Neural cell (in vitro differentiated cells): ENCODE measurements at regions not wholly inside any gene's neighbourhood (a gene's known extent, or its start where the extent isn't known, plus 50 kb on each side); places are given as distances from the start of the nearest gene placed in this dataset.

Source experiments
- H2AFZ ChIP-seq: fragments of 200-600, 300-800 bp; sonication (generic), shearing (Covaris generic); 2 replicates; pipeline ENCODE4 v1.6.0; 2014; ENCODE audit warnings: low read depth, mild to moderate bottlenecking, antibody characterized with exemption, low read length, moderate library complexity
- H3F3A ChIP-seq: fragments of 200-600 bp; shearing (Covaris generic); 2 replicates; pipeline ENCODE4 v1.6.1; 2016; ENCODE audit warnings: mild to moderate bottlenecking, moderate library complexity, mixed read lengths, antibody characterized with exemption, low read length; ENCODE audit not compliant: insufficient read depth, poor library complexity, severe bottlenecking
- H3K27ac ChIP-seq: fragments of 200-600, 300-800 bp; sonication (generic), shearing (Covaris generic); 2 replicates; pipeline ENCODE4 v1.5.1; 2014; ENCODE audit warnings: mild to moderate bottlenecking, low read length, moderate library complexity
- H3K27me3 ChIP-seq: fragments of 300-800, 200-600 bp; sonication (generic), shearing (Covaris generic); 2 replicates; pipeline ENCODE4 v1.6.0; 2014; ENCODE audit warnings: mild to moderate bottlenecking, low read depth, low read length, moderate library complexity; ENCODE audit not compliant: insufficient read depth
- H3K36me3 ChIP-seq: fragments of 300-800, 200-600 bp; sonication (generic), shearing (Covaris generic); 2 replicates; pipeline ENCODE4 v1.5.1; 2014; ENCODE audit warnings: mild to moderate bottlenecking, antibody characterized with exemption, low read length, moderate library complexity; ENCODE audit not compliant: insufficient read depth
- H3K4me2 ChIP-seq: fragments of 300-800, 200-600 bp; sonication (generic), shearing (Covaris generic); 2 replicates; pipeline ENCODE4 v1.6.0; 2014; ENCODE audit warnings: mild to moderate bottlenecking, low read length
- H3K4me3 ChIP-seq: fragments of 300-800, 200-600 bp; sonication (generic), shearing (Covaris generic); 2 replicates; pipeline ENCODE4 v1.5.1; 2014; ENCODE audit warnings: mild to moderate bottlenecking, low read length, moderate library complexity
- H3K79me2 ChIP-seq: fragments of 200-600 bp; shearing (Covaris generic); replicated peaks from 2 replicates; pipeline ENCODE4 v1.6.0; 2014; ENCODE audit warnings: mild to moderate bottlenecking, low read length, moderate library complexity; ENCODE audit not compliant: insufficient read depth
- H3K9ac ChIP-seq: fragments of 300-800, 200-600 bp; sonication (generic), shearing (Covaris generic); 2 replicates; pipeline ENCODE4 v1.6.1; 2016; ENCODE audit warnings: mild to moderate bottlenecking, low read length, mixed read lengths
- H3K9me2 ChIP-seq: fragments of 200-600 bp; shearing (Covaris generic); 2 replicates; pipeline ENCODE4 v1.6.1; 2016; ENCODE audit warnings: mild to moderate bottlenecking, low read length, mixed read lengths; ENCODE audit not compliant: insufficient read depth
- H3K9me3 ChIP-seq: fragments of 200-600, 300-800 bp; sonication (generic), shearing (Covaris generic); 2 replicates; pipeline ENCODE4 v1.6.1; 2016; ENCODE audit warnings: mild to moderate bottlenecking, mixed run types, low read length, moderate library complexity, mixed read lengths
- H4K20me1 ChIP-seq: fragments of 200-600 bp; shearing (Covaris generic); 2 replicates; pipeline ENCODE4 v1.6.1; 2016; ENCODE audit warnings: mild to moderate bottlenecking, mixed run types; ENCODE audit not compliant: insufficient read depth
- EP300 ChIP-seq: fragments of 450-650 bp; conservative IDR thresholded peaks from 2 replicates; pipeline ENCODE4 v1.6.1; 2014; ENCODE audit warnings: antibody characterized with exemption, mild to moderate bottlenecking, moderate library complexity; ENCODE audit not compliant: poor library complexity, severe bottlenecking
- EZH2 ChIP-seq: fragments of 200-600, 300-800 bp; shearing (Covaris generic), sonication (generic); IDR thresholded peaks from 2 replicates; pipeline ENCODE4 v1.6.1; 2014; ENCODE audit warnings: antibody characterized with exemption, low read length, borderline replicate concordance, mild to moderate bottlenecking; ENCODE audit not compliant: insufficient read depth, poor library complexity, severe bottlenecking
- MXI1 ChIP-seq: fragments of 450-650 bp; conservative IDR thresholded peaks from 2 replicates; pipeline ENCODE4 v1.6.1; 2014; ENCODE audit warnings: antibody characterized with exemption, mild to moderate bottlenecking; ENCODE audit not compliant: poor library complexity, severe bottlenecking
- POLR2AphosphoS5 ChIP-seq: IDR thresholded peaks from 2 replicates; pipeline ENCODE4 v1.6.1; 2012
- RAD21 ChIP-seq: fragments of 450-650 bp; conservative IDR thresholded peaks from 2 replicates; pipeline ENCODE4 v1.6.1; 2014; ENCODE audit warnings: antibody characterized with exemption, mild to moderate bottlenecking, moderate library complexity
- SMC3 ChIP-seq: fragments of 450-650 bp; conservative IDR thresholded peaks from 2 replicates; pipeline ENCODE4 v1.6.1; 2014; ENCODE audit warnings: antibody characterized with exemption, mild to moderate bottlenecking, moderate library complexity; ENCODE audit not compliant: poor library complexity
- TAF1 ChIP-seq: IDR thresholded peaks from 2 replicates; pipeline ENCODE4 v1.6.1; 2012; ENCODE audit warnings: low read depth
- TF ChIP-seq, protein P1 (sequence below): fragments of 450-650 bp; IDR thresholded peaks from 2 replicates; pipeline ENCODE4 v1.5.1; 2014; ENCODE audit warnings: antibody characterized with exemption, mild to moderate bottlenecking, moderate library complexity; ENCODE audit not compliant: poor library complexity, severe bottlenecking
- TF ChIP-seq, protein P2 (sequence below): IDR thresholded peaks from 2 replicates; pipeline ENCODE4 v1.6.1; 2012; ENCODE audit warnings: borderline replicate concordance

DNA sequence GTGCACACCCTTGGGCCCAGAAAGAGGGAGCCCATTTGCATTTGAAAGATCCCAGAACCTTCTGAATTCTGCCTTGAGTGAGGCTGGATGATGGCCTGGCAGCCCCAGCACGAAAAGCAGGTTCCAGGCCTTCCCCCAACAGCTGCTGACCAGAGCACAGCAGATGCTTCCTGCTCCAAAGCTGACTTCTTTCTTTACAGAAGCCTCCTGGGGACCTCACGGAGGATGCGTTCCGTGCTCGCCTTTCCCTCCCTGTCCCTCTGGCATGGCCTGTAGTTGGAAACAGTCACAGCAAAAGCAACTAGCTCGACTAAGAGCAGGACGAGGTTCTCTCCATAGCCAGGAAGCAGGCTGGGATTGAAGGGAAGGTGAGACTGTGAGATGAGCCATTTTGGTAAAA, 107.7 kb upstream of the B3GAT1 start:
- no peaks in the 10 kb centered on the region for H3K27me3 ChIP-seq
- no peak overlapping the region for H2AFZ ChIP-seq
- no peak overlapping the region for H3K9ac ChIP-seq
- no peaks in the 10 kb centered on the region for H3K9me3 ChIP-seq
- H3K4me3 ChIP-seq = no peak overlapping the region
- no peaks in the 10 kb centered on the region for H4K20me1 ChIP-seq
- no peak overlapping the region for H3K27ac ChIP-seq
- TF ChIP-seq MXI1 = no peak
- TF ChIP-seq RAD21 = no peak
- TF ChIP-seq EP300 = no peak
- no peaks in the 10 kb centered on the region for H3K36me3 ChIP-seq
- no peaks in the 10 kb centered on the region for H3K79me2 ChIP-seq
- no peaks in the 10 kb centered on the region for H3F3A ChIP-seq
- no peaks in the 10 kb centered on the region for H3K9me2 ChIP-seq
- no peak overlapping the region for H3K4me2 ChIP-seq

DNA sequence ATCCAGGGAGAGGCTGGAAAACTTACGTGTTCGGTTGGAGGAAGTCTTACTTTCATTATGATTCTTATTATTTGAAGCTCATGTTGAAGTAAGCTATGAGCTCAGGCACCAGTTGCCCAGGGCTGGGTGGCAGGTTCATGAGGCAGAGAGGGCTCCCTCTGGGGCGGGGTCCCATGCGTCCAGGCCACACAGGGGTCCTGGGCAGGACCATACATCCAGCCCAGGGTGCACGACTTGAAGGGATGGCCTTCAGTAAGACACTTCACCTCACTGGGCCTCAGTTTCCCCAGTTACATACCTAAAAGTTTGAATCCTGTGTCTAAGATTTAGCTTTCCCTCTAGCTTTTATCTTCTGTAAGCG, 107.3 kb upstream of the B3GAT1 start:
- TF ChIP-seq EZH2 = no peak
- TF ChIP-seq, protein P1, sequence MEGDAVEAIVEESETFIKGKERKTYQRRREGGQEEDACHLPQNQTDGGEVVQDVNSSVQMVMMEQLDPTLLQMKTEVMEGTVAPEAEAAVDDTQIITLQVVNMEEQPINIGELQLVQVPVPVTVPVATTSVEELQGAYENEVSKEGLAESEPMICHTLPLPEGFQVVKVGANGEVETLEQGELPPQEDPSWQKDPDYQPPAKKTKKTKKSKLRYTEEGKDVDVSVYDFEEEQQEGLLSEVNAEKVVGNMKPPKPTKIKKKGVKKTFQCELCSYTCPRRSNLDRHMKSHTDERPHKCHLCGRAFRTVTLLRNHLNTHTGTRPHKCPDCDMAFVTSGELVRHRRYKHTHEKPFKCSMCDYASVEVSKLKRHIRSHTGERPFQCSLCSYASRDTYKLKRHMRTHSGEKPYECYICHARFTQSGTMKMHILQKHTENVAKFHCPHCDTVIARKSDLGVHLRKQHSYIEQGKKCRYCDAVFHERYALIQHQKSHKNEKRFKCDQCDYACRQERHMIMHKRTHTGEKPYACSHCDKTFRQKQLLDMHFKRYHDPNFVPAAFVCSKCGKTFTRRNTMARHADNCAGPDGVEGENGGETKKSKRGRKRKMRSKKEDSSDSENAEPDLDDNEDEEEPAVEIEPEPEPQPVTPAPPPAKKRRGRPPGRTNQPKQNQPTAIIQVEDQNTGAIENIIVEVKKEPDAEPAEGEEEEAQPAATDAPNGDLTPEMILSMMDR = no peak
- TF ChIP-seq, protein P2, sequence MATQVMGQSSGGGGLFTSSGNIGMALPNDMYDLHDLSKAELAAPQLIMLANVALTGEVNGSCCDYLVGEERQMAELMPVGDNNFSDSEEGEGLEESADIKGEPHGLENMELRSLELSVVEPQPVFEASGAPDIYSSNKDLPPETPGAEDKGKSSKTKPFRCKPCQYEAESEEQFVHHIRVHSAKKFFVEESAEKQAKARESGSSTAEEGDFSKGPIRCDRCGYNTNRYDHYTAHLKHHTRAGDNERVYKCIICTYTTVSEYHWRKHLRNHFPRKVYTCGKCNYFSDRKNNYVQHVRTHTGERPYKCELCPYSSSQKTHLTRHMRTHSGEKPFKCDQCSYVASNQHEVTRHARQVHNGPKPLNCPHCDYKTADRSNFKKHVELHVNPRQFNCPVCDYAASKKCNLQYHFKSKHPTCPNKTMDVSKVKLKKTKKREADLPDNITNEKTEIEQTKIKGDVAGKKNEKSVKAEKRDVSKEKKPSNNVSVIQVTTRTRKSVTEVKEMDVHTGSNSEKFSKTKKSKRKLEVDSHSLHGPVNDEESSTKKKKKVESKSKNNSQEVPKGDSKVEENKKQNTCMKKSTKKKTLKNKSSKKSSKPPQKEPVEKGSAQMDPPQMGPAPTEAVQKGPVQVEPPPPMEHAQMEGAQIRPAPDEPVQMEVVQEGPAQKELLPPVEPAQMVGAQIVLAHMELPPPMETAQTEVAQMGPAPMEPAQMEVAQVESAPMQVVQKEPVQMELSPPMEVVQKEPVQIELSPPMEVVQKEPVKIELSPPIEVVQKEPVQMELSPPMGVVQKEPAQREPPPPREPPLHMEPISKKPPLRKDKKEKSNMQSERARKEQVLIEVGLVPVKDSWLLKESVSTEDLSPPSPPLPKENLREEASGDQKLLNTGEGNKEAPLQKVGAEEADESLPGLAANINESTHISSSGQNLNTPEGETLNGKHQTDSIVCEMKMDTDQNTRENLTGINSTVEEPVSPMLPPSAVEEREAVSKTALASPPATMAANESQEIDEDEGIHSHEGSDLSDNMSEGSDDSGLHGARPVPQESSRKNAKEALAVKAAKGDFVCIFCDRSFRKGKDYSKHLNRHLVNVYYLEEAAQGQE = no peak
- TF ChIP-seq POLR2AphosphoS5 = no peak
- TF ChIP-seq SMC3 = no peak
- no peak for TF ChIP-seq RAD21
- TF ChIP-seq TAF1 = no peak
- H3F3A ChIP-seq = no peaks in the 10 kb centered on the region
- no peaks in the 10 kb centered on the region for H3K9me3 ChIP-seq
- H3K4me2 ChIP-seq = no peak overlapping the region
- H4K20me1 ChIP-seq = no peaks in the 10 kb centered on the region
- no peak overlapping the region for H3K4me3 ChIP-seq
- no peaks in the 10 kb centered on the region for H3K9me2 ChIP-seq
- H3K9ac ChIP-seq = no peak overlapping the region
- no peaks in the 10 kb centered on the region for H3K36me3 ChIP-seq
- H3K27ac ChIP-seq = no peak overlapping the region
- H2AFZ ChIP-seq = no peak overlapping the region
- H3K27me3 ChIP-seq = no peaks in the 10 kb centered on the region
- no peaks in the 10 kb centered on the region for H3K79me2 ChIP-seq

DNA sequence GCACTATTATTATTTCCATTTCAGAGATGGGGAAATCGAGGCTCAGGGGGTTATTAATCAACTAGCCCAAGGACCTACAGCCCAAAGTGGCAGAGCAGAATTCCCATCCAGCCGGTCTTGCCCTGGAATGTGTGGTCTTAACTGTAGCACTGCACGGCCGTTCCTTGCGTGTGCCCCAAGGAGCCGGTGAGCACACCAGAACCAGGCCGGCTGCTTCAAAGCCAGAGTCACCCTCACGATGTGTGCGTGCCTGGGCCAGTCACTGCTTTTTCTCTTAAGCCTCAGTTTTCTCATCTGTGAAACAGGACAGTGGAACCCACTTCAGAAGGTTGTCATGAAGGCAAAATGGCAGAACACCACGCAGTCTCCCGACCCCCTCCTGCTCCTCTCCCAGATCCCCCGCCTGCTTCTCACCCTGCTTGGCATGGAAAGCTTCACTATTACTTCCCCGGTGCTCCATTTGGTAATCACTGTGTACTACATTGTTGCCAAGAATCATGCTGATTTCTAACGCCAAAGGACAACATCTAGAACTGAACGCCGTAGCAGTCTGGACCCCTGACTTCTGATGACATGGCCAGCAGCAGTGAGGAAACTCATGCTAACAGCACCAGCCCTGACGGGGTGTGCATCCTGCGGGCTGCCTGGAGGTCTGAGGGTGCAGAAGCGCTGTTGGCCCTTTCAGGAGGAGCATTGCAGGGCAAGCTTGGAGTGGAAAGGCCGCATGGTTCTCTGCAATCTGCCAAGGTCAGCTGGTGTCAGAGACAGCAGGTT, 106.8 kb upstream of the B3GAT1 start:
- H3K9me3 ChIP-seq = no peaks in the 10 kb centered on the region
- no peak overlapping the region for H2AFZ ChIP-seq
- no peak overlapping the region for H3K27ac ChIP-seq
- H3K27me3 ChIP-seq = no peaks in the 10 kb centered on the region
- H3K79me2 ChIP-seq = no peaks in the 10 kb centered on the region
- no peaks in the 10 kb centered on the region for H3K9me2 ChIP-seq
- H4K20me1 ChIP-seq = no peaks in the 10 kb centered on the region
- no peaks in the 10 kb centered on the region for H3K36me3 ChIP-seq
- no peak overlapping the region for H3K4me3 ChIP-seq
- H3K9ac ChIP-seq = no peak overlapping the region
- no peaks in the 10 kb centered on the region for H3F3A ChIP-seq
- TF ChIP-seq SMC3 (no peak), RAD21 (no peak), MXI1 (no peak), POLR2AphosphoS5 (no peak), TAF1 (no peak), EP300 (no peak), EZH2 (no peak)
- TF ChIP-seq, protein P2 = no peak
- TF ChIP-seq, protein P1 = no peak
- H3K4me2 ChIP-seq = no peak overlapping the region
